Heart right ventricle (tissue), 16 donors: ENCODE measurements at regions not wholly inside any gene's neighbourhood (a gene's known extent, or its start where the extent isn't known, plus 50 kb on each side); places are given as distances from the start of the nearest gene placed in this dataset.

ENCODE experiments used
- ATAC-seq, 8 donors: fragments of 200-7000 bp; cut with Tn5 transposase; one replicate each; pipeline ENCODE4 v1.9.1; 2020; ENCODE audit warnings: mild to moderate bottlenecking in 8 of 8, moderate library complexity in 8 of 8, moderate number of reproducible peaks in 1 of 8
- DNase-seq, 2 donors: peaks; one replicate each; pipeline ENCODE4 v3.0.0-alpha.2; 2020
- H3K27ac ChIP-seq, 10 donors: fragments of 200-600 bp; sonication (generic) in 2 of 10; one replicate each; pipeline versions ENCODE4 v1.5.0 to v1.8.0; 2020 to 2022; ENCODE audit warnings: mild to moderate bottlenecking in 3 of 10
- H3K27me3 ChIP-seq, 7 donors: fragments of 200-600 bp; one replicate each; pipeline ENCODE4 v1.8.0; 2021 to 2022; ENCODE audit warnings: mild to moderate bottlenecking in 2 of 7
- H3K36me3 ChIP-seq, 9 donors: fragments of 200-600 bp; sonication (generic) in 1 of 9; one replicate each; pipeline versions ENCODE4 v1.5.0 to v1.8.0; 2020 to 2022; ENCODE audit warnings: mild to moderate bottlenecking in 2 of 9
- H3K4me1 ChIP-seq, 9 donors: fragments of 200-600 bp; sonication (generic) in 1 of 9; one replicate each; pipeline versions ENCODE4 v1.5.0 to v1.8.0; 2020 to 2022; ENCODE audit warnings: mild to moderate bottlenecking in 4 of 9
- H3K4me3 ChIP-seq, 10 donors: fragments of 200-600 bp; sonication (generic) in 2 of 10; one replicate each; pipeline versions ENCODE4 v1.5.0 to v1.8.0; 2020 to 2022; ENCODE audit warnings: mild to moderate bottlenecking in 7 of 10, moderate library complexity in 2 of 10
- H3K9me3 ChIP-seq, 11 donors: fragments of 200-600 bp in 10 of 11; sonication (generic) in 2 of 11; one replicate each; pipeline versions ENCODE4 v1.5.0 to v1.8.0; 2013 to 2022; ENCODE audit warnings: mild to moderate bottlenecking in 2 of 11, control low read depth in 1 of 11, moderate library complexity in 1 of 11
- WGBS, 2 donors: extraction: QIAGEN DNeasy Blood & Tissue Kit; methylation state at CpG; one replicate each; pipeline ENCODE4 v1.1.7; 2013; ENCODE audit warnings: inconsistent platforms in 1 of 2; 5-methylcytosine and 5-hydroxymethylcytosine counted together
- intact Hi-C, 10 donors: fragments of 100-400 bp; cut with DNase I; formaldehyde crosslinking; loops; one replicate each; pipeline versions ENCODE4 v1.11.1 to v1.14.2; 2022
- TF ChIP-seq, protein P1 (sequence below), 9 donors: fragments of 200-600 bp; sonication (generic) in 2 of 9; IDR thresholded peaks; one replicate each; pipeline versions ENCODE4 v1.5.0 to v1.8.0; 2021 to 2022; ENCODE audit warnings: antibody characterized with exemption in 9 of 9, mild to moderate bottlenecking in 5 of 9, moderate library complexity in 1 of 9
- donor health status: Arrhythmogenic right ventricular cardiomyopathy.
- donor health status: ischemic (EF 13 %, LVEDD 7.1; RV severe dilation, severe dysfunction).
- donor health status: healthy with polysubstance abuse.
- donor health status: DM: no; HTN: yes; CAD: no.
- donor health status: DM: no; HTN: no; CAD: no.
- donor health status: ischemic (EF 25% LVEDD 6.9; RV normal size, moderate dysfunction).
- donor health status: ischemic (EF 25% LVEDD 5.7; RV mildly dilated, moderate dysfunction).
- donor health status: healthy.
- donor health status: DM: yes; HTN: yes; CAD: no.
- donor health status: Ischemic cardiomyopathy.
- donor health status: ischemic (EF 35%, LVEDD 5.7; RV mildly dilated, moderate dysfunction).
- donor health status: nonischemic (EF 11% LVEDD 7.7; RV severe dilation, severe dysfunction).
- donor health status: DM: yes; HTN: yes; CAD: no.
- donor health status: PGD.
- donor health status: ischemic (EF 29% LVEDD 5.4; RV normal size, mild dysfunction).
- donor health status: nonischemic (EF 23%, LVEDD 6.1; RV moderate dilation, normal function).

DNA sequence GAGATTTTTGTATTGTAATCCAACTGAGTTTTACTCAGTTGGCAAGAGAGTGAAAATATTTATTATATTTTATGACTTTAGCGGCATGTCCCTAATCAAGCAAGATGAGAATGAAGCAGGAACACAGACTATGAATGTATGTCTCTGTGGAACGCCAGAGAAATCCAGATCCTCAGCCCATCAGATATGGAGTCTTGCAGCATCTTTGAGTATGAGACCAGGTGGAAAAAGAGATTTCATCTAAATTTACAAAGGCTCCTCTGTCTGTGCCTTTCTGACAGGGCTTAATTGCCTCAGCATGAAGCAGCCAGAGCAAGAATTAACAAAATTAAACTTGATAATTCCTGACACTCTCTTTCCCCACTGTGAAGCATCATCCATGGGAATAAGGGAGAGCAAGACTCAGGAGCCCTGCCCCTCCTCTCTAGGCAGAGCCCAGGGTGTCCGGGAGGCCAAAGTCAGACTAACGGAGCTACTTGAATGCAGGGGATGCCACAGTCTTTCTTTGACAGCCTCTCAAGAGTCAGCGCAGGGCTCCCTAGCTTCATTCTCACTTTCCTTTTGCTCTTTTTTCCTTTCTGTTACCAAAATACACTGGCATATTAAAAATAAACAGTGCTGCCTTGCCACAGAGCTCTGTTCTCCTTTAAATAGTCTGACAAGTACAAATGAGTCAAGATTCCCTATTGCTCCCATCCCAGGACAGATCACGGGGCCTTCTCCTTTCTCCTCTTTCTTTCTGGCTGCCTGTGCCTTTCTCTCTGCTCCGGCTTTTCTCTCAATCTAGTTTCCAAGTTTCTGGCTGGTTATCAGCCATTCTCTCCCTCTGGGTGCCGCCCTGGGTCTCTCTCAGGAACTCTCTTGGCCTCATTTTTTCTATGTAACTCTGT, 132.2 kb upstream of the INHBA start:
- Histone ChIP-seq H3K9me3 (peaks cover 0 to 14% (median 0%) of the 10 kb centered on the region in 11 donors), H3K27ac (peak overlapping the region in 8 of 10 donors; percentile 9 to 73 (median 56)), H3K4me1 (peaks cover 0 to 6% (median 0%) of the 10 kb centered on the region in 9 donors), H3K27me3 (no peaks in the 10 kb centered on the region), H3K4me3 (no peak overlapping the region), H3K36me3 (no peaks in the 10 kb centered on the region)
- DNase-seq (peak in 1 of 2 donors; percentile 9), ATAC-seq (peak in 7 of 8 donors; percentile 68 to 83 (median 74))
- WGBS, 2 donors, result 61 to 62% methylated on average over 8 of the region's 8 CpGs
- intact Hi-C loops, result no loop called here
- TF ChIP-seq, protein P1, sequence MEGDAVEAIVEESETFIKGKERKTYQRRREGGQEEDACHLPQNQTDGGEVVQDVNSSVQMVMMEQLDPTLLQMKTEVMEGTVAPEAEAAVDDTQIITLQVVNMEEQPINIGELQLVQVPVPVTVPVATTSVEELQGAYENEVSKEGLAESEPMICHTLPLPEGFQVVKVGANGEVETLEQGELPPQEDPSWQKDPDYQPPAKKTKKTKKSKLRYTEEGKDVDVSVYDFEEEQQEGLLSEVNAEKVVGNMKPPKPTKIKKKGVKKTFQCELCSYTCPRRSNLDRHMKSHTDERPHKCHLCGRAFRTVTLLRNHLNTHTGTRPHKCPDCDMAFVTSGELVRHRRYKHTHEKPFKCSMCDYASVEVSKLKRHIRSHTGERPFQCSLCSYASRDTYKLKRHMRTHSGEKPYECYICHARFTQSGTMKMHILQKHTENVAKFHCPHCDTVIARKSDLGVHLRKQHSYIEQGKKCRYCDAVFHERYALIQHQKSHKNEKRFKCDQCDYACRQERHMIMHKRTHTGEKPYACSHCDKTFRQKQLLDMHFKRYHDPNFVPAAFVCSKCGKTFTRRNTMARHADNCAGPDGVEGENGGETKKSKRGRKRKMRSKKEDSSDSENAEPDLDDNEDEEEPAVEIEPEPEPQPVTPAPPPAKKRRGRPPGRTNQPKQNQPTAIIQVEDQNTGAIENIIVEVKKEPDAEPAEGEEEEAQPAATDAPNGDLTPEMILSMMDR (IDR thresholded peaks at IDR 0.05), result no peak

- DNase-seq, result no peak
- H3K4me3 ChIP-seq, result no peak overlapping the region
- intact Hi-C loops, result no loop called here
- peaks cover 0 to 14% (median 0%) of the 10 kb centered on the region in 11 donors for H3K9me3 ChIP-seq
- no peak overlapping the region for H3K27ac ChIP-seq
- H3K36me3 ChIP-seq, result no peaks in the 10 kb centered on the region
- no peaks in the 10 kb centered on the region for H3K27me3 ChIP-seq
- peaks cover 0 to 6% (median 0%) of the 10 kb centered on the region in 9 donors for H3K4me1 ChIP-seq
- ATAC-seq, result no peak
- TF ChIP-seq, protein P1 (IDR thresholded peaks at IDR 0.05), result no peak
- 45 to 51% methylated on average over 4 of the region's 4 CpGs for WGBS, 2 donors
Measured at GRCh38 chr7:41832941-41833340, 130.1 kb upstream of the INHBA start.

- H3K4me3 ChIP-seq, result no peak overlapping the region
- 76 to 80% methylated on average over 2 of the region's 2 CpGs for WGBS, 2 donors
- TF ChIP-seq, protein P1 (IDR thresholded peaks at IDR 0.05), result no peak
- peaks cover 0 to 14% (median 0%) of the 10 kb centered on the region in 11 donors for H3K9me3 ChIP-seq
- no peak for DNase-seq
- intact Hi-C loops, result no loop called here
- H3K27me3 ChIP-seq, result no peaks in the 10 kb centered on the region
- H3K4me1 ChIP-seq, result peaks cover 0 to 6% (median 0%) of the 10 kb centered on the region in 9 donors
- H3K36me3 ChIP-seq, result no peaks in the 10 kb centered on the region
- no peak overlapping the region for H3K27ac ChIP-seq
- no peak for ATAC-seq
Measured at GRCh38 chr7:41830271-41830670, 127.4 kb upstream of the INHBA start.

- H3K27me3 ChIP-seq, result no peaks in the 10 kb centered on the region
- TF ChIP-seq, protein P1 (IDR thresholded peaks at IDR 0.05), result no peak
- no peak overlapping the region for H3K27ac ChIP-seq
- ATAC-seq (no peak), DNase-seq (no peak)
- H3K9me3 ChIP-seq, result peaks cover 0 to 14% (median 0%) of the 10 kb centered on the region in 11 donors
- H3K4me3 ChIP-seq, result no peak overlapping the region
- H3K4me1 ChIP-seq, result no peaks in the 10 kb centered on the region
- WGBS, 2 donors, result 52 to 61% methylated on average over 4 of the region's 4 CpGs
- no peaks in the 10 kb centered on the region for H3K36me3 ChIP-seq
- intact Hi-C loops, result no loop called here
Measured at GRCh38 chr7:41828911-41829310, 126.0 kb upstream of the INHBA start.
